NB4 (cell line): ENCODE measurements at regions not wholly inside any gene's neighbourhood (a gene's known extent, or its start where the extent isn't known, plus 50 kb on each side); places are given as distances from the start of the nearest gene placed in this dataset.
A peak's percentile ranks its signal among the peaks of the same experiment; 100 is the strongest.

Experiments used
- DNase-seq: peaks from one replicate; pipeline ENCODE4 v3.0.0; 2010; ENCODE audit warnings: low read depth
- H3K4me3 ChIP-seq: one replicate; pipeline ENCODE4 v1.5.1; 2011; ENCODE audit warnings: mild to moderate bottlenecking, low read depth, low read length, moderate library complexity
- MYC ChIP-seq: IDR thresholded peaks from 2 replicates; pipeline ENCODE4 v1.6.1; 2011; ENCODE audit warnings: low read depth, low read length
- POLR2A ChIP-seq: IDR thresholded peaks from 2 replicates; pipeline ENCODE4 v1.6.1; 2011; ENCODE audit warnings: mild to moderate bottlenecking; ENCODE audit not compliant: insufficient read length; ENCODE audit errors: extremely low read depth
- TF ChIP-seq, protein P1 (sequence below): IDR thresholded peaks from 2 replicates; pipeline ENCODE4 v1.6.1; 2011; ENCODE audit warnings: low read depth, low read length
- TF ChIP-seq, protein P2 (sequence below): IDR thresholded peaks from one replicate; pipeline ENCODE4 v1.5.1; 2012; ENCODE audit warnings: low read depth, low read length

DNA sequence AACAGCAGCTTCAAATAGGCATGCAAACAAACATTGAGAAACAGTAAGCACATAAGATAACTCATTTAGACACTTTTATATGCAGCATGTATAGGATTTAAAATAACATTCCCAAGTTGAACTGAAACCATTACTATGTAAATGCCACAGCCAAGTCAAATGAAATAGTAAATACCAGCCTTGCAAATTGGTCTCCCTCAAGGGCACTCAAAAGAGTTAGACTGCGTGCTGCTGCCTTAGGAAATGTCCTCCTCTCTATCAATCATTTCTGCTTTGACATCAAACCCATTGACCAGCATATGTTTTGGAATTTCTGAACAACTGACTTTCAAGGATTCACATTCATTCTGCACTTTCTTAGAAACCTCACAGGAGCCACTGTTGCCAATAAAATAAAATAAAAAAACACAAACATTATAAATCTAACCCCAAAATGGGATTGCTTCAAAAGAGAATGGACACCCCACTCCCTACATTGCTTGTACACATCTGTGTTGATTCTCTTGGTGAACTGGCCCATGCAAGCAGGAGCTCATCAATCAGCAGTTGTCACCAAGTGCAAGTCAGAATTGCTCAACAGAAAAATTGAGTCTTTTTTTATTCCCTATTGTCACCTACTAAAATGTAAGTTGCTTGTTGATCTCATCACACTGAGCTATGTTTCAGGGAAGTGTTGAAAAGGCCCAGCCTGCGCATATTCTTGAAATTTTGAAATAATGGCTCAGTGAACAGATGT is 256.2 kb downstream of the DAD1 start:
- no peak for TF ChIP-seq MYC
- no peak overlapping the region for H3K4me3 ChIP-seq
- DNase-seq, result no peak

DNA sequence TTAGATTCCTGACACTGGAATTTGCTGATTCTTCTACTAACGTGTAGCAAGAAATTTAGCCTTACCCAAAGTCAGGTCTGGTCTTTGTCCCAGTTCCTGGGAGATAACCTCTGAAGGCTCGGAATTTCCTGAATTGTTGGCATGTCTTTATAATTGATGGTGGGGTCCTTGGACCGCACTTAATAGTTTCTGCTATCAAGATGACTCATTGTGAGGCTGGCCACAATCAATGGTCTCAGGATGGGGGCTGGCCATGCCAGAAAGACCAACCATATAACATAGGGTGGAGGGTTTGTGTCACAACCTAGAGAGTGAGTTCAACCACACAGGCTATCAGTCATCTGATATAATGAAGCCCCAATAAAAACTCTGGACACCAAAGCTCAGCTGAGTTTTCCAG is 259.7 kb downstream of the DAD1 start:
- H3K4me3 ChIP-seq, result no peak overlapping the region
- TF ChIP-seq MYC (no peak), POLR2A (no peak)
- TF ChIP-seq, protein P1, sequence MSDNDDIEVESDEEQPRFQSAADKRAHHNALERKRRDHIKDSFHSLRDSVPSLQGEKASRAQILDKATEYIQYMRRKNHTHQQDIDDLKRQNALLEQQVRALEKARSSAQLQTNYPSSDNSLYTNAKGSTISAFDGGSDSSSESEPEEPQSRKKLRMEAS, result no peak
- TF ChIP-seq, protein P2, sequence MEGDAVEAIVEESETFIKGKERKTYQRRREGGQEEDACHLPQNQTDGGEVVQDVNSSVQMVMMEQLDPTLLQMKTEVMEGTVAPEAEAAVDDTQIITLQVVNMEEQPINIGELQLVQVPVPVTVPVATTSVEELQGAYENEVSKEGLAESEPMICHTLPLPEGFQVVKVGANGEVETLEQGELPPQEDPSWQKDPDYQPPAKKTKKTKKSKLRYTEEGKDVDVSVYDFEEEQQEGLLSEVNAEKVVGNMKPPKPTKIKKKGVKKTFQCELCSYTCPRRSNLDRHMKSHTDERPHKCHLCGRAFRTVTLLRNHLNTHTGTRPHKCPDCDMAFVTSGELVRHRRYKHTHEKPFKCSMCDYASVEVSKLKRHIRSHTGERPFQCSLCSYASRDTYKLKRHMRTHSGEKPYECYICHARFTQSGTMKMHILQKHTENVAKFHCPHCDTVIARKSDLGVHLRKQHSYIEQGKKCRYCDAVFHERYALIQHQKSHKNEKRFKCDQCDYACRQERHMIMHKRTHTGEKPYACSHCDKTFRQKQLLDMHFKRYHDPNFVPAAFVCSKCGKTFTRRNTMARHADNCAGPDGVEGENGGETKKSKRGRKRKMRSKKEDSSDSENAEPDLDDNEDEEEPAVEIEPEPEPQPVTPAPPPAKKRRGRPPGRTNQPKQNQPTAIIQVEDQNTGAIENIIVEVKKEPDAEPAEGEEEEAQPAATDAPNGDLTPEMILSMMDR, result no peak
- DNase-seq, result no peak

DNA sequence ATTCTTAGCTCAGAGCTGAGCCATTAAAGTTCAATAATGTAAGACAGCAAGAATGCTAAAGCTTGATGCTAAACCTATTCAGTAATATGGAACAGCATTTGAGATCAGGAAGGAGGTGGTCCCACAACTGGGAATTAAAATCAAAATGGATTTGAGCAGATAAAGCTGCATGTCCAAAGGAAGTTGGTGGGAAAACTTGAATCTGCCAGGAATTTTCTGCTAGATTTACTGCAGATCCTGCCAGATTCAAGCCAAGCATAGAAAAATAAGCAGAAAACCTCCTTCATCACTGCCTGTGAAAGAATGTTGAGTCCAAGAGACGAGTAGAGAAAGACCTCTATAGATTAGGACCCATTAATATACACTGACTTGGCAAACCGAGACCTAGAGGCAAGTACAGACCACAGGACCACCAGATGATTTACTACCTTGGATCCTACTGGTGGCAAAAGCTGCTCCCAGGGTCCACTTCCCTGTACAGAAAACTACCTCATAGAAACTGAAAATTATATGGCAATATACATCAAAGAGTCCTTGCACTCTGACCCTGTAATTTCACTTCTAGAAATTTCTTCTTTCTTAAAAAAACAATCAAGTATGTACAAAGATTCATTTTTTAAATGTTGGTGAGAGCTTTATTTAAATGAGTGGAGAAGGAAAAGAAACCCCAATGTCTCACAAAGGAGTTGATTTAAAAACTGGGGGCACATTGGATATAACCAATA is 263.2 kb downstream of the DAD1 start:
- DNase-seq, result no peak
- TF ChIP-seq, protein P2, result no peak
- no peak for TF ChIP-seq MYC
- TF ChIP-seq POLR2A, result no peak
- TF ChIP-seq, protein P1, result no peak
- no peak overlapping the region for H3K4me3 ChIP-seq

DNA sequence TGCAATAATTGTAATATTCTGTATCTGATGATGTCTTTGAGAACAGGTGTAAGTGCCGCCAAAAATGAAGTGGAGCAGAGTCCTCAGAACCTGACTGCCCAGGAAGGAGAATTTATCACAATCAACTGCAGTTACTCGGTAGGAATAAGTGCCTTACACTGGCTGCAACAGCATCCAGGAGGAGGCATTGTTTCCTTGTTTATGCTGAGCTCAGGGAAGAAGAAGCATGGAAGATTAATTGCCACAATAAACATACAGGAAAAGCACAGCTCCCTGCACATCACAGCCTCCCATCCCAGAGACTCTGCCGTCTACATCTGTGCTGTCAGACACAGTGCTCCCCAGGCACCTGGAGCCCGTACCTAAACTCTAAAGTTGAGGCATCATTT is 268.7 kb downstream of the DAD1 start:
- TF ChIP-seq, protein P1, result no peak
- TF ChIP-seq, protein P2, result no peak
- TF ChIP-seq POLR2A (no peak), MYC (no peak)

DNA sequence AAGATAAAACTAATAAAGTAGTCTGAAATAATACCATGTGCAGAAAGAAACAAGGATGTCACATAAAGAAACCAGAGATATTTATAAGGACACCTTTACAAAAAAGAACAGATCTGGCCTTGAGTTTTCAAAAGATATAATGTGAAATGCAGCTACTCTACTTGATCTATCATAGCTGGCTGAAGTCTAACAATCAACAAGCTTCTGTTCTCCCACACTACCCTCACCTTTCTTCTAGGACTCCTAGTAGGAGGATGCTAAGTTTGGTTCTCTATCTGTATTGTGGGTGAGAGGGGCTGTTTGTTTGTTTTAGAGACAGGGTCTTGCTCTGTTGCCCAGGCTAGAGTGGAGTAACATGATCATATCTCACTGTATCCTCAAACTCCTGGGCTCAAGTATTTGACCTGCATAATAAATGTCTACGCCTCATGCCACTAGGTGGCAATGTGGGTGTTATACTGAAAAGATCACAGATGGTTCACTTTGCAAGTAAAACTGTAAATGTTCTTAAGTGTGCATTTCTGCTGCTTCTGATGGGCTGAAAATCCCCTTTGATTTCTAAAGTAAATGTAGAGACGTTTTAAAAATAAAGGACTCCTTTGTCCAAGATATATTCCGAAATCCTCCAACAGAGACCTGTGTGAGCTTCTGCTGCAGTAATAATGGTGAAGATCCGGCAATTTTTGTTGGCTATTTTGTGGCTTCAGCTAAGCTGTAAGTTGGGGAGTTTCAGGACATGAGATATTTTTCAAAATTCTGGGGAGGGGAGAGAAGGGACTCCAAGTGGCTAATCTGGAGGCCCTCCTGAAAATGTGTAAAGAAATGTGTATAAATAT is 269.3 kb downstream of the DAD1 start:
- peak; percentile 73 for DNase-seq
- no peak overlapping the region for H3K4me3 ChIP-seq

More for the DNA sequence above, 268.7 kb downstream of the DAD1 start:
- no peak overlapping the region for H3K4me3 ChIP-seq
- DNase-seq, result no peak

DNA sequence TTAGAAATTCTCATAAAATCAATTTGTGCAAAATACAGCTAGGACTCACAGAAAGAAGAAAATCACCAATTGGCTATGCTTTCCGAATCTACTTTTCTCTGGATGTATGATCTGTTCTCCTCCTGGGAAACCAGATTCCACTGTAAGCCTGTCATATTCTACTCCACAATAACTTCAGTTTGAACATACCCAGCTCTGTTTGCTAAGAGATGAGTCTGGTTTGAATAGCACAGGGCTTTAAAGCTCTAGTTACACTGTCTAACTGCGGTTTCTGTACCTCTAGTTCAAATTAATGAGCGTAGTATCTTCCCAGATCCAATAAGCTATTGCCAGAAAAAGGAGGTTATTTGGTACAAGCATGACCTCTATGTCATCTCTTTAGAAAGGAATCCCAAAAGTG is 270.1 kb downstream of the DAD1 start:
- no peak overlapping the region for H3K4me3 ChIP-seq
- no peak for DNase-seq
- TF ChIP-seq, protein P2, result no peak
- TF ChIP-seq, protein P1, result no peak
- TF ChIP-seq MYC, result no peak
- TF ChIP-seq POLR2A, result no peak

More for the DNA sequence above, 269.3 kb downstream of the DAD1 start:
- TF ChIP-seq MYC, result no peak
- TF ChIP-seq, protein P2, result peak; percentile 68
- TF ChIP-seq, protein P1, result no peak
